Endodermal cell (in vitro differentiated cells): ENCODE measurements at regions not wholly inside any gene's neighbourhood (a gene's known extent, or its start where the extent isn't known, plus 50 kb on each side); places are given as distances from the start of the nearest gene placed in this dataset.

Source experiments
- DNase-seq: peaks from one replicate; pipeline ENCODE4 v3.0.0-alpha.2; 2017
- H3K27ac ChIP-seq: 2 replicates; pipeline ENCODE4 v1.5.1; 2013; ENCODE audit warnings: mild to moderate bottlenecking, low read depth, low read length, moderate library complexity
- H3K27me3 ChIP-seq: 2 replicates; pipeline ENCODE4 v1.6.1; 2013; ENCODE audit warnings: mild to moderate bottlenecking, low read length, moderate library complexity; ENCODE audit not compliant: insufficient read depth, control insufficient read depth, poor library complexity, severe bottlenecking
- H3K36me3 ChIP-seq: 2 replicates; pipeline ENCODE4 v1.7.0; 2013; ENCODE audit warnings: mild to moderate bottlenecking, low read length, moderate library complexity; ENCODE audit not compliant: control insufficient read depth, insufficient read depth
- H3K4me1 ChIP-seq: one replicate; pipeline ENCODE4 v1.7.0; 2013; ENCODE audit warnings: low read length; ENCODE audit not compliant: control insufficient read depth, insufficient read depth
- H3K4me3 ChIP-seq: 2 replicates; pipeline ENCODE4 v1.5.1; 2013; ENCODE audit warnings: mild to moderate bottlenecking, low read length, moderate library complexity
- H3K9ac ChIP-seq: 2 replicates; pipeline ENCODE4 v1.6.1; 2013; ENCODE audit warnings: mild to moderate bottlenecking, low read length, moderate library complexity; ENCODE audit not compliant: poor library complexity, severe bottlenecking; ENCODE audit errors: extremely low read depth
- H3K9me3 ChIP-seq: 2 replicates; pipeline ENCODE4 v1.6.1; 2013; ENCODE audit warnings: mild to moderate bottlenecking, low read length, moderate library complexity; ENCODE audit not compliant: control insufficient read depth
- H3K27ac Mint-ChIP-seq: 2 replicates; pipeline ENCODE4 v1.8.0; 2020; ENCODE audit warnings: mixed read lengths
- H3K27me3 Mint-ChIP-seq: 2 replicates; pipeline ENCODE4 v1.8.0; 2021; ENCODE audit warnings: mild to moderate bottlenecking, mixed read lengths; ENCODE audit not compliant: insufficient read depth
- H3K36me3 Mint-ChIP-seq: 2 replicates; pipeline ENCODE4 v1.8.0; 2020; ENCODE audit warnings: low read depth, mixed read lengths
- H3K4me1 Mint-ChIP-seq: 2 replicates; pipeline ENCODE4 v1.8.0; 2020; ENCODE audit warnings: mixed read lengths
- H3K4me3 Mint-ChIP-seq: 2 replicates; pipeline ENCODE4 v1.8.0; 2020; ENCODE audit warnings: mild to moderate bottlenecking, moderate library complexity, mixed read lengths
- H3K9me3 Mint-ChIP-seq: 2 replicates; pipeline ENCODE4 v1.8.0; 2020; ENCODE audit warnings: mild to moderate bottlenecking, mixed read lengths
- WGBS, 2 experiments: methylation state at CpG; one replicate each; pipeline versions ENCODE4 v1.1.5 to v1.1.7; 2013; ENCODE audit warnings: missing lambda C conversion rate in 2 of 2, mixed read lengths in 1 of 2; ENCODE audit not compliant: insufficient coverage in 1 of 2, insufficient read length in 1 of 2; 5-methylcytosine and 5-hydroxymethylcytosine counted together
- TF ChIP-seq, protein P1 (sequence below): fragments of 200-600 bp; sonication (generic); conservative IDR thresholded peaks from 2 replicates; pipeline ENCODE4 v1.5.0; 2021; ENCODE audit warnings: antibody characterized with exemption, mild to moderate bottlenecking

DNA sequence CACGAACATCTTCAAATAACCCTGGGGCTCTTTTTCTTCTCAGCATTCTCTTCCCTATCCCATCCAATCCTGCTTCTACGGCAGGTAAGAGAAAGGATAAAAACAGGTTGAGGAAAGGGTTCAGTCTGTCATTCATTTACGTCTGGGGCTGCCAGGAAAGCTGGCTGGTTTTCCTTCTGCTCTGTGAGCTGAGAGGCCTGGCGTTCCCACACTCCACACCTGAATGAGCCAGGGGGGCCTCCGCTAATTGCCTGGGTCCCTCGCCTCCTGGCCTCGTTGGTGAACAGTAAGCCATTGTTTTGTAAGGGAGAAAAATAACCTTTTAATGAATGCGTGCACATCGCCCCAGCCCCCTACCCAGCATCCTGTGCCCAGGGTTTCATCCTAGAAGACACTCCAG, 70.8 kb upstream of the SIM2 start:
- no peaks in the 10 kb centered on the region for H3K9me3 ChIP-seq
- H3K27ac ChIP-seq, result no peak overlapping the region
- H3K36me3 ChIP-seq, result no peaks in the 10 kb centered on the region
- 95 to 100% methylated on average over 4 to 9 of the region's 9 CpGs for WGBS, 2 experiments
- no peak overlapping the region for H3K27ac Mint-ChIP-seq
- TF ChIP-seq, protein P1, sequence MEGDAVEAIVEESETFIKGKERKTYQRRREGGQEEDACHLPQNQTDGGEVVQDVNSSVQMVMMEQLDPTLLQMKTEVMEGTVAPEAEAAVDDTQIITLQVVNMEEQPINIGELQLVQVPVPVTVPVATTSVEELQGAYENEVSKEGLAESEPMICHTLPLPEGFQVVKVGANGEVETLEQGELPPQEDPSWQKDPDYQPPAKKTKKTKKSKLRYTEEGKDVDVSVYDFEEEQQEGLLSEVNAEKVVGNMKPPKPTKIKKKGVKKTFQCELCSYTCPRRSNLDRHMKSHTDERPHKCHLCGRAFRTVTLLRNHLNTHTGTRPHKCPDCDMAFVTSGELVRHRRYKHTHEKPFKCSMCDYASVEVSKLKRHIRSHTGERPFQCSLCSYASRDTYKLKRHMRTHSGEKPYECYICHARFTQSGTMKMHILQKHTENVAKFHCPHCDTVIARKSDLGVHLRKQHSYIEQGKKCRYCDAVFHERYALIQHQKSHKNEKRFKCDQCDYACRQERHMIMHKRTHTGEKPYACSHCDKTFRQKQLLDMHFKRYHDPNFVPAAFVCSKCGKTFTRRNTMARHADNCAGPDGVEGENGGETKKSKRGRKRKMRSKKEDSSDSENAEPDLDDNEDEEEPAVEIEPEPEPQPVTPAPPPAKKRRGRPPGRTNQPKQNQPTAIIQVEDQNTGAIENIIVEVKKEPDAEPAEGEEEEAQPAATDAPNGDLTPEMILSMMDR, result no peak
- H3K4me1 Mint-ChIP-seq, result no peaks in the 10 kb centered on the region
- no peaks in the 10 kb centered on the region for H3K4me1 ChIP-seq
- H3K9me3 Mint-ChIP-seq, result peaks cover 3% of the 10 kb centered on the region
- peaks cover 34% of the 10 kb centered on the region for H3K27me3 ChIP-seq
- H3K36me3 Mint-ChIP-seq, result no peaks in the 10 kb centered on the region
- H3K27me3 Mint-ChIP-seq, result peaks cover 39% of the 10 kb centered on the region
- DNase-seq, result no peak
- no peak overlapping the region for H3K4me3 ChIP-seq
- H3K4me3 Mint-ChIP-seq, result no peak overlapping the region
- no peak overlapping the region for H3K9ac ChIP-seq

DNA sequence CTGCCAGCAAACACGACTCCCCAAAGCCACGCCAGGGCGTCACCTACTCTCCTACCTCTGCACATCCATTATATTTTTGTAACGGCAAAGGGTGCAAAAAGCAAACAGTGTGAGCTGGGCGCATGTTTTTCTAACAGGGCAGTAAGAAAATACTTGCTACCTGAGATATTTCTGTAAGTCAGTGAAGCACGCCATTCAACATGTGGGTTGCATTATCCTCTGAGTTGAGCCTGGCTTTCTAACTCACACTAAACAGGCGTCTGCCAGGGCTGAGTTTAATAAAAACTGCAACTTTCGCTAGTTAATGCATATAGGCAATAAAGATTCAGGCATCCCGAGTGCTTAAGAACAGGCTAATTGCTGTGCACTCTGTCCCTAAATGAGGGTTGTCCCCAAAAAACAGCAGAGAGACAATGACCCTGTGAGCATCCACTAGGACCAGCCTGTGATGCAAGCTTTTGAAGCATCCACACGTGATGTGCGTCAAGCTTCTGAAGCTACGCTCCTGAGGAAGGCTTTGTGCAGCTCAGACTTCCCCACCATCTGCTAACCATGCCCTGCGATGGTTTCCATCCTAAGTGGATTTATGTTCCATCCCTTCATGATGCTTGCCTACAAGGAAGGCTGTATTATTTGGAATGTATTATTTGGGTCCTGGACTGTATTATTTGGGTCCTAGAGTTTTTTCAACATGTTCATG, 70.0 kb upstream of the SIM2 start:
- Histone ChIP-seq H3K4me3 (no peak overlapping the region), H3K36me3 (no peaks in the 10 kb centered on the region), H3K9me3 (no peaks in the 10 kb centered on the region), H3K27ac (no peak overlapping the region), H3K4me1 (no peaks in the 10 kb centered on the region), H3K27me3 (peaks cover 34% of the 10 kb centered on the region), H3K9ac (no peak overlapping the region)
- H3K4me1 Mint-ChIP-seq, result no peaks in the 10 kb centered on the region
- TF ChIP-seq, protein P1, result no peak
- H3K27me3 Mint-ChIP-seq, result peaks cover 37% of the 10 kb centered on the region
- H3K36me3 Mint-ChIP-seq, result no peaks in the 10 kb centered on the region
- WGBS, 2 experiments, result 87 to 92% methylated on average over 10 to 13 of the region's 13 CpGs
- H3K9me3 Mint-ChIP-seq, result peaks cover 2% of the 10 kb centered on the region
- DNase-seq, result no peak
- no peak overlapping the region for H3K27ac Mint-ChIP-seq
- H3K4me3 Mint-ChIP-seq, result no peak overlapping the region

DNA sequence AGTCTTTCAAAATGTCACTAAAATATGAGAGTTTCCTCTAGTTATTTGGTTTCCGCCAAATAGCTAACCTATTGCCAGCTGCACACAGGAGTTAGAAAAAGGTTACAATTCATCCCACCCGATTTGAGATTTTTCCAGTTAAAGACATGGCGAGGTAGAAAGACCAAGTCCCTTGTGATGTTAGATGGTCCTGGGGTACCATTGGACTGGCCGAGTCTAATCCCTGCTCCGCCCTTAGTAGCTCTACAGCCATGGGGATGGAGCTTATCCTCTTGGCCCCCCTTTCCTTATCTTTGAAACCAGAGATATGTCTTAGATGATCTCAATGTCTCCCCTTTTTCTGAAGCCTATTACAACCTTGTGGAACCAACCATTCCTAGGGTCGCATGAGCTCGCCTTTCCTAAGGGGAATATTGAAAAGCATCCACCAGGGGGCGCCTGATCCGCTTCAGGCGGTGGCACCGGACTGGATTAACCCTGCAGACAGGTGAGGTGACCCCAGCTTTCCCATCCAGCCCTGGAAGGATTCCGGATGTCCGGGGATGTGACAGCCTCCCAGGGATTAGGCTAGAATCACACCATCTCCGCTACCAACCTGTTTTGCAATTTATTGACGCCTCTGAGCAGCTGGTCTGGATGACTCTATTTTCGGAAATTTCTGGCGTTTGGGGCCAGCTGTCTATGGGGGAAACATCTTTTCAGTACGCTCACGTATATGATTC, 68.3 kb upstream of the SIM2 start:
- Histone ChIP-seq H3K36me3 (no peaks in the 10 kb centered on the region), H3K4me3 (no peak overlapping the region), H3K27ac (no peak overlapping the region), H3K9ac (no peak overlapping the region), H3K27me3 (peaks cover 34% of the 10 kb centered on the region), H3K9me3 (no peaks in the 10 kb centered on the region), H3K4me1 (no peaks in the 10 kb centered on the region)
- Mint-ChIP-seq H3K4me1 (no peaks in the 10 kb centered on the region), H3K9me3 (peaks cover 3% of the 10 kb centered on the region), H3K4me3 (no peak overlapping the region), H3K27me3 (peaks cover 35% of the 10 kb centered on the region), H3K36me3 (no peaks in the 10 kb centered on the region), H3K27ac (no peak overlapping the region)
- TF ChIP-seq, protein P1, result peak; percentile 92
- 48 to 49% methylated on average over 16 to 19 of the region's 19 CpGs for WGBS, 2 experiments
- peak; percentile 94 for DNase-seq
